ENCODE measurements at regions not wholly inside any gene's neighbourhood (a gene's known extent, or its start where the extent isn't known, plus 50 kb on each side); places are given as distances from the start of the nearest gene placed in this dataset.

DNA sequence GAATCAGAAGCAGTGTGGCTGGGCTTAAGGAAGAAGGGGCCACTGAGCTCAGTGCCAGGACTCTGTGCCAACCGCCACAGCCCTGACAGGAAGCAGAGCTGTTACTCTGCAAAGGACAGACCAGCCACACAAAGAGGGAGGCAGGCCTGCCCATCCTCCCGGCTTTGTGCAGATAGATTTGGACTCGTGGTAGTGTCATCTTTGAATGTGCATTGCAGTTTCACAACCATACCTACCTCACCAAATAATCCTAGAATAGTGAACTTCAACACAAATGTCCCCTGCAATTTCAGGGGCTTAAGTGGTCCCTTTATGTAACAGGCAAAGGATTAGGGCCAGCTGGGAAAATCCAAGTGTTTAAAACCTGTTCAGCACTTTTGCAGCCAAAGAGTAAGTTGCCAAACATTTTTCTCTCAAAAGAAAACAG lies 55.1 kb upstream of the CLDN10 start:
- no peak for DNase-seq (ENCODE audit: low read depth, low spot score)

DNA sequence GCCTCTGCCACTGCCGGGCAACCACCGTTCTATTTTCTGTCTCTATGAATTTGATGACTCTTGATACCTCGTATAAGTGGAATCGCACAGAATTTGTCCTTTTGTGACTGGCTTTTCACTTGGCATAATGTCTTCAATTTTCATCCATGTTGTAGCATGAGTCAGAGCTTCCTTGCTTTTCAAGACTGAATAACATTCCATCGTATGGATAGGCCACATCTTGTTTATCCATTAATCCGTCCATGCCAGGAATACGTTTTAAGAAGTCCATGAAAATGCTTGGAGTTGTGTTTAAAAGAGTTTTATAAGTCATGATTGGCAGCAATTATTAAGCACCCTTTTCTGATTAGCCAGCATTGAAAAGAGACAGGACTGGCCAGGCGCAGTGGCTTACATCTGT lies 53.6 kb upstream of the CLDN10 start:
- no peak for DNase-seq (ENCODE audit: low read depth, low spot score)

DNA sequence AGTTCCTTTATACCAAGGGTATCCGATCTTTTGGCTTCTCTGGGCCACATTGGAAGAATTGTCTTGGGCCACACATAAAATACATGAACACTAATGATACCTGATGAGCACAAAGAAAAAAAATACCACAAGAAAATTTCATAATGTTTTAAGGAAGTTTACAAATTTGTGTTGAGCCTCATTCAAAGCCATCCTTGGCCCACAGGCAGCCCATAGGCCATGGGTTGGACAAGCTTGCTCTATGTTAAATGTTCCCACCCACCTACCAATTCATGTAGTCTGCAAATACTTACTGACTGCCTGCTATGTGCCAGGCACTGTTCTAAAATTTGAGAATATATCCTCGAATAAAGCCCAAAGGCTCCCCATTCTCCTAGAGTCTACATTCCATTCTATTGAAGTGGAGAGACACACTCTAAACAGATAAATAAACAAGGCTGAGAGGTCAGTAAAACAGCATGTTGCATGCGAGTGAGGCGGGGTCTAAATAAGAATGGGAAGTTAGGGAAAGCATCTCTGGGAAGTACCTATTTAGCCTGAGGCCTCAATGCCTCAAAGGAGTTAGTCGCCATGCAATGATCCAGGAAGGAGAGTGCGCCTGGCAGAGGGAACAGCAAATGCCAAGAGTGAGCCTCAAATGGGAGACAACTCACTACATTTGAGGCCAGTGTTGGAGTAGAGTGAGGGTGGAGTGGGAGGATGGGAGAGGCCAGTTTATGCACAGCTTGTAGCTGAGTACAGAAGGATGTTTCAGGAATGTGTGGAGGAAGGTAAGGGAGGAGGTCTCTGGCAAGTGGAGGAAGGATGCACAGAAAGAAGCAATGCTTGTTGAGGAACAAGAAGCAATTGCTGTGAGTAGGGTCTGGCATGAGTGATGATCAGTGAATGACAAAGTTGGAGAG lies 52.5 kb upstream of the CLDN10 start:
- DNase-seq (ENCODE audit: low read depth, low spot score): no peak

DNA sequence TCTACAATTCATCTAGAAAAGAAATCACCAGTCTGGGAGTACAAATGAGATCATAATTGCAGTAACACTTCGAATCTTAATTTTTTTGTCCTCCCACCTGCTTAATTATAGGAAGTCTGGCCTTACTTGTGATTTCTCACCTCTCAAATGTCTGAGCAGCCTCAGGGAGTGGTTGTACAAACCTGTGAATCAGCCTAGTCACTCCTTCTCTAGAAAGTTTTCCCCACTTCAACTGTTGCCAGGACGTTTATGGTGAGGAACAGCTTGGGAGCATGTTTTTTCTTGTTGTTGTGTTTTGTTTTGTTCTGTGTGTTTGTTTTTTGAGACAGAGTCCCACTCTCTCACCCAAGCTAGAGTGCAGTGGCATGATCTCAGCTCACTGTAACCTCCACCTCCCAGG lies 50.3 kb upstream of the CLDN10 start:
- DNase-seq (ENCODE audit: low read depth, low spot score): no peak
